Muscle layer of duodenum (tissue), 2 donors: ENCODE measurements at regions not wholly inside any gene's neighbourhood (a gene's known extent, or its start where the extent isn't known, plus 50 kb on each side); places are given as distances from the start of the nearest gene placed in this dataset.

ENCODE experiments used
- H3K27ac ChIP-seq: one replicate; pipeline ENCODE4 v1.7.0; 2013; ENCODE audit warnings: mild to moderate bottlenecking, low read length
- H3K27me3 ChIP-seq: one replicate; pipeline ENCODE4 v1.7.0; 2013; ENCODE audit warnings: low read depth, mild to moderate bottlenecking, control low read depth, low read length
- H3K36me3 ChIP-seq, 2 donors: one replicate each; pipeline ENCODE4 v1.7.0; 2013; ENCODE audit warnings: low read length in 2 of 2, control low read depth in 1 of 2, mild to moderate bottlenecking in 1 of 2; ENCODE audit not compliant: insufficient read depth in 2 of 2, control insufficient read depth in 1 of 2
- H3K4me1 ChIP-seq, 2 donors: one replicate each; pipeline ENCODE4 v1.7.0; 2013; ENCODE audit warnings: low read length in 2 of 2, mild to moderate bottlenecking in 2 of 2, control low read depth in 1 of 2, moderate library complexity in 1 of 2; ENCODE audit not compliant: insufficient read depth in 2 of 2, control insufficient read depth in 1 of 2
- H3K4me3 ChIP-seq, 2 donors: one replicate each; pipeline ENCODE4 v1.7.0; 2013; ENCODE audit warnings: low read length in 2 of 2, low read depth in 1 of 2, mild to moderate bottlenecking in 1 of 2
- H3K9me3 ChIP-seq, 2 donors: one replicate each; pipeline ENCODE4 v1.7.0; 2013; ENCODE audit warnings: low read length in 2 of 2, control low read depth in 1 of 2, mild to moderate bottlenecking in 1 of 2; ENCODE audit not compliant: control insufficient read depth in 1 of 2
- donor health status: healthy.

GRCh38 chr15:36291501-36291900 is 287.9 kb upstream of the CDIN1 start:
- Histone ChIP-seq H3K27me3 (no peaks in the 10 kb centered on the region), H3K4me3 (no peak overlapping the region), H3K9me3 (no peaks in the 10 kb centered on the region), H3K36me3 (no peaks in the 10 kb centered on the region), H3K4me1 (no peaks in the 10 kb centered on the region), H3K27ac (no peak overlapping the region)

GRCh38 chr15:36294359-36294758 is 285.1 kb upstream of the CDIN1 start:
- Histone ChIP-seq H3K4me3 (no peak overlapping the region), H3K36me3 (no peaks in the 10 kb centered on the region), H3K4me1 (no peaks in the 10 kb centered on the region), H3K27me3 (no peaks in the 10 kb centered on the region), H3K9me3 (no peaks in the 10 kb centered on the region), H3K27ac (no peak overlapping the region)

GRCh38 chr15:36301947-36302346 is 277.5 kb upstream of the CDIN1 start:
- Histone ChIP-seq H3K4me3 (no peak overlapping the region), H3K36me3 (no peaks in the 10 kb centered on the region), H3K4me1 (peaks cover 0 to 9% of the 10 kb centered on the region in 2 donors), H3K9me3 (no peaks in the 10 kb centered on the region), H3K27ac (no peak overlapping the region), H3K27me3 (no peaks in the 10 kb centered on the region)

GRCh38 chr15:36313021-36313420 is 266.4 kb upstream of the CDIN1 start:
- H3K27ac ChIP-seq = no peak overlapping the region
- no peaks in the 10 kb centered on the region for H3K36me3 ChIP-seq
- H3K4me1 ChIP-seq = no peaks in the 10 kb centered on the region
- H3K4me3 ChIP-seq = no peak overlapping the region
- peaks cover 0 to 8% of the 10 kb centered on the region in 2 donors for H3K9me3 ChIP-seq
- no peaks in the 10 kb centered on the region for H3K27me3 ChIP-seq

- no peak overlapping the region for H3K27ac ChIP-seq
- no peaks in the 10 kb centered on the region for H3K27me3 ChIP-seq
- H3K4me3 ChIP-seq = no peak overlapping the region
- H3K36me3 ChIP-seq = no peaks in the 10 kb centered on the region
- peaks cover 0 to 5% of the 10 kb centered on the region in 2 donors for H3K9me3 ChIP-seq
- H3K4me1 ChIP-seq = no peaks in the 10 kb centered on the region
Observed at GRCh38 chr15:36313736-36314280, 265.6 kb upstream of the CDIN1 start.

DNA sequence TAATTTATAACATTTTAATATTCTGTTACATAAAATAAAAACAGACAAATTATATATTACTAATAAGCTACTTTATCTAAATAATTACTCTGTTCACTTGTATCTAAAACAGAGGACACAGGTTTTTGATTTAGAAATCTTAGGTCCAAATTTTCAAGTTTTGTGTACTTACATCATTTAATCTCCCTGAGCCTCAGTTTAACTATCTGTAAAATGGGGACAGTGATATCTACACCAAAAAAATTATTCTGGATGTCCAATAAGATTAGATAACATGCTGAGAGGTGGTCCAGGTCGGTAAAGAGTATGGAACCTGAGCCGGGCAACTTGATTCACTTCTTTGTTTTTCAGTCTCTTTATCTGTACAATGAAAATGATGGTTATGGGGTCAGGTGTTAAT is 263.8 kb upstream of the CDIN1 start:
- H3K4me3 ChIP-seq = no peak overlapping the region
- no peak overlapping the region for H3K27ac ChIP-seq
- no peaks in the 10 kb centered on the region for H3K4me1 ChIP-seq
- no peaks in the 10 kb centered on the region for H3K36me3 ChIP-seq
- no peaks in the 10 kb centered on the region for H3K27me3 ChIP-seq
- no peaks in the 10 kb centered on the region for H3K9me3 ChIP-seq

DNA sequence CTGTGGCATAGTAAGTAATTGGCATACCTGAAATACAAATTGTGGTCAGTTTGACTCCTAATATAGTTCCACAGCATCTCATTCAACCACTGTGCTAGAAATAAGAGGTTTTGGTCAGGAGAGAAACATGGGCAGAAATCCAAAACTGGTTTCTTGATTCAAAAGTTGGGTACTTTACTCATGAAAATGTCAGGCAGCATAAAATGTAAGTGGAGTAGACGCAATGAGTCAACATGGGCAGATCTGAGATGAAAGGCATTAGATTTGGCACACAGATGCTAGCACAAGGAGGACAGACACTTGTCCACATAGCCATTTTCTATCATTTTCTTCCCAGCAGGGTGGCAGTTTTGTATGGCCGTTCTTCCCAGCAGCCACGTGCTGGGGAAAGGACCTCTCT is 255.8 kb upstream of the CDIN1 start:
- Histone ChIP-seq H3K4me3 (no peak overlapping the region), H3K36me3 (no peaks in the 10 kb centered on the region), H3K4me1 (no peaks in the 10 kb centered on the region), H3K9me3 (no peaks in the 10 kb centered on the region), H3K27me3 (no peaks in the 10 kb centered on the region), H3K27ac (no peak overlapping the region)

DNA sequence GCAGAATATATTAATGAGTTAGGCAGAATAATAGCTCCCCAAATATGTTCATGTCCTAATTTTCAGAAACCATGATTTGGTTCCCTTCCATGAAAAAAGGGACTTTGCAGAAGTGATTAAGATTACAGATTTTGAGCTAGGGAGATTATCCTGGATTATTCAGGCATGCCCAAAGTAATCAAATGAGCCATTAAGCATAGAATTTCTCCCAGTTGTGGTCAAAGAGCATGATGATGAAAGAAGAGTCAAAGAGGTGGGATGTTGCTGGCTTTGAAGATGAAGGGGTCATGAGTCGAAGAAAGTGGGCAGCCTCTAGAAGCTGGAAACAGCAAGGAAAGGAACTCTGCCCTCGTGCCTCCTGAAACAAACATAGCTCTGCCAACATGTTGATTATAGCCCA is 254.2 kb upstream of the CDIN1 start:
- no peaks in the 10 kb centered on the region for H3K27me3 ChIP-seq
- H3K9me3 ChIP-seq = no peaks in the 10 kb centered on the region
- no peak overlapping the region for H3K27ac ChIP-seq
- no peak overlapping the region for H3K4me3 ChIP-seq
- H3K36me3 ChIP-seq = no peaks in the 10 kb centered on the region
- no peaks in the 10 kb centered on the region for H3K4me1 ChIP-seq

GRCh38 chr15:36329592-36329991 is 249.8 kb upstream of the CDIN1 start:
- Histone ChIP-seq H3K36me3 (no peaks in the 10 kb centered on the region), H3K4me3 (no peak overlapping the region), H3K27me3 (no peaks in the 10 kb centered on the region), H3K4me1 (peaks cover 0 to 4% of the 10 kb centered on the region in 2 donors), H3K9me3 (no peaks in the 10 kb centered on the region), H3K27ac (no peak overlapping the region)

- Histone ChIP-seq H3K4me3 (no peak overlapping the region), H3K27me3 (no peaks in the 10 kb centered on the region), H3K27ac (no peak overlapping the region), H3K9me3 (no peaks in the 10 kb centered on the region), H3K4me1 (peaks cover 0 to 4% of the 10 kb centered on the region in 2 donors), H3K36me3 (no peaks in the 10 kb centered on the region)
Observed at GRCh38 chr15:36330598-36330997, 248.8 kb upstream of the CDIN1 start.

- Histone ChIP-seq H3K9me3 (no peaks in the 10 kb centered on the region), H3K4me3 (peak overlapping the region; percentile 20 to 52), H3K4me1 (peaks cover 0 to 4% of the 10 kb centered on the region in 2 donors), H3K27me3 (no peaks in the 10 kb centered on the region), H3K27ac (no peak overlapping the region), H3K36me3 (no peaks in the 10 kb centered on the region)
Observed at GRCh38 chr15:36331531-36332275, 247.7 kb upstream of the CDIN1 start.

DNA sequence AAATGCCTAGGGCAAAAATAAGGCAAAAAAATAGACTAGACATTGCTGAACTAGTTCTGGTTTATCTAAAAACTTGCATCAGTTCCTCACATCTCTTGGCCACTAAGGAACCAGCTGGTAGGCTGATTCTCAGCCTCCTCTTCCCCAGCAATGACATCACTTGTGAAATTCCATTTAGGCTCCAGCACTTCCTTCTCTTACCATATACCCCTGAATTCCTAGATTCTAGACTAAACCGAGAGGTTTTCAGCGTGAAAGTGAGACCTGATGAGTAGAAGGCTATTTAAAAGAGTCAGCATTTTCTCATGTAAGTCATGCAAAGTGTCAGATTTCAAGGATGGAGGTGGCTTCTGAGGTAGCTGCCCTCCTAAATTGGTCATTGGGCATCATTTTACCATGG is 247.1 kb upstream of the CDIN1 start:
- no peaks in the 10 kb centered on the region for H3K27me3 ChIP-seq
- no peaks in the 10 kb centered on the region for H3K9me3 ChIP-seq
- H3K27ac ChIP-seq = no peak overlapping the region
- no peaks in the 10 kb centered on the region for H3K36me3 ChIP-seq
- H3K4me1 ChIP-seq = peaks cover 0 to 4% of the 10 kb centered on the region in 2 donors
- no peak overlapping the region for H3K4me3 ChIP-seq
